Muscle layer of duodenum (tissue), 2 donors: ENCODE measurements at regions not wholly inside any gene's neighbourhood (a gene's known extent, or its start where the extent isn't known, plus 50 kb on each side); places are given as distances from the start of the nearest gene placed in this dataset.
"Not testable (repeated sequence)": the region's sequence is repeated elsewhere in the genome, so short reads cannot be mapped to it uniquely, and the experiment has no call there.

Experiments used
- H3K27ac ChIP-seq: one replicate; pipeline ENCODE4 v1.7.0; 2013; ENCODE audit warnings: mild to moderate bottlenecking, low read length
- H3K27me3 ChIP-seq: one replicate; pipeline ENCODE4 v1.7.0; 2013; ENCODE audit warnings: low read depth, mild to moderate bottlenecking, control low read depth, low read length
- H3K36me3 ChIP-seq, 2 donors: one replicate each; pipeline ENCODE4 v1.7.0; 2013; ENCODE audit warnings: low read length in 2 of 2, control low read depth in 1 of 2, mild to moderate bottlenecking in 1 of 2; ENCODE audit not compliant: insufficient read depth in 2 of 2, control insufficient read depth in 1 of 2
- H3K4me1 ChIP-seq, 2 donors: one replicate each; pipeline ENCODE4 v1.7.0; 2013; ENCODE audit warnings: low read length in 2 of 2, mild to moderate bottlenecking in 2 of 2, control low read depth in 1 of 2, moderate library complexity in 1 of 2; ENCODE audit not compliant: insufficient read depth in 2 of 2, control insufficient read depth in 1 of 2
- H3K4me3 ChIP-seq, 2 donors: one replicate each; pipeline ENCODE4 v1.7.0; 2013; ENCODE audit warnings: low read length in 2 of 2, low read depth in 1 of 2, mild to moderate bottlenecking in 1 of 2
- H3K9me3 ChIP-seq, 2 donors: one replicate each; pipeline ENCODE4 v1.7.0; 2013; ENCODE audit warnings: low read length in 2 of 2, control low read depth in 1 of 2, mild to moderate bottlenecking in 1 of 2; ENCODE audit not compliant: control insufficient read depth in 1 of 2
- donor health status: healthy.

DNA sequence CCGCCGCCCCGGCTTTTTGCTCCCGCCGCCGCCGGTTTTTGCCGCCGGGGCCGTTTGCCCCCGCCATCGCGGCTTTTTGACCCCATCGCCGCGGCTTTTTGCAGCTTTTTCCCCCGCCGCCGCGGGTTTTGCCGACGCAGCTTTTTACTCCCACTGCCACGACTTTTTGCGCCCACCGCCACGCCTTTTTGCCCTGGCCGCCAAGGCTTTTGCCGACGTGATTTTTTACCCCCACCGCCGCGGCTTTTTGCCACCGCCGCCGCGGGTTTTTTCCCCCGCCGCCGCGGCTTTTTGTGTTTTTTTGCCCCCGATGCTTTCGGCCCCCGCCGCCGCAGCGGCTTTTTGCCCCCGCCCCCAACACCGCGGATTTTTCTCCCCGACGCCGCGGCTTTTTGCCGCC, 5001.9 kb upstream of the OR11H1 start:
- not testable (repeated sequence) for H3K4me3 ChIP-seq, H3K4me1 ChIP-seq, H3K27ac ChIP-seq, H3K9me3 ChIP-seq, H3K36me3 ChIP-seq, H3K27me3 ChIP-seq

DNA sequence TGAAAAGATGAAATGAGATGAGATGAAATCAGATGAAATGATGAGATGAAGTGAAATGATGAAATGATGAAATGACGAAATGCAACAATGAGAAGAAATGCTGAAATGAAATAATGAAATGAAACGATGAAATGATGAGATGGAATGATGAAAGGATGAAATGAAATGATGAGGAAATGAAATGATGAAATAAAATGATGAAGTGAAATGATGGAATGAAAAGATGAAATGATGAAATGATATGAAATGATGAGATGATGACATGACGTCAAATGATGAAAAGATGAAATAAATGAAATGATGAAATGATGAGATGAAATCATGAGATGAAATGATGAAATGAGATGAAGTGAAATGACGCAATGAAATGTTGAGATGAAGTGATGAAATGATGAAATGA, 4996.9 kb upstream of the OR11H1 start:
- H3K4me3 ChIP-seq, H3K36me3 ChIP-seq, H3K9me3 ChIP-seq, H3K4me1 ChIP-seq, H3K27ac ChIP-seq, H3K27me3 ChIP-seq: not testable (repeated sequence)

DNA sequence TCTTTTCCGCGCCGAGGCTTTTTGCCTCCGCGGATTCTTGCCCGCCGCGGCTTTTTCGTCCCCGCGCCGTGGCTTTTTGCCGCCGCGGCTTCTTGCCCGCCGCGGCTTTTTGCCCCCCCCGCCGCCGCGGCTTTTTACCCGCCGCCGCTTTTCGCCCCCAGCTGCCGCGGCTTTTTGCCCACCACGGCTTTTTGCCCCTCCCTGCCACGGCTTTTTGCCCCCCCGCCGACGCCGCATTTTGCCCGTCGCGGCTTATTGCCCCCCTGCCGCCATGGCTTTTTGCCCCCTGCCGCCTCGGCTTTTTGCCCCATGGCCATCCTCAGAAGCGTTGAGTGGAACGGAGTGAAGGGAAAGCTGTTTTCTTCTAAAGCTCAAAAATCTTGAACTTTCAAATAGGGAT, 4955.5 kb upstream of the OR11H1 start:
- not testable (repeated sequence) for H3K4me1 ChIP-seq, H3K4me3 ChIP-seq, H3K27me3 ChIP-seq, H3K9me3 ChIP-seq, H3K27ac ChIP-seq, H3K36me3 ChIP-seq

DNA sequence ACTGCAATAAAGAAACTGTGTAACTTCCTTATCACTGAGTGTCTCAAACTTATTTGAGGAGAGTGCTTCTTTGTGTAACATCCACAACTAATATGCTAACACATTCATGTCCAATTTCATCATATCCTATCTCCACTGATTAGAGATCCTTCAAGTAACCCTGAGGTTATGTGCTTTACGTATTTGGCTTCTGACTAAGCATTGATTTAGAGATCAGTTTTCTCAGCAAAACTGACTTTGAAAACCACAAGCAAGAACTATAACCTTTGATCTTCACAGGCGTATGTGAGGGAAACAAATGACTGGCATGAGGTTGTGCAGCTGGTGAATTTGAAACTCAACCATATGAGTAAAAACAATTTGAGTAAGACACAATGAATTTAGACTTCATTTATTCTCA, 4926.9 kb upstream of the OR11H1 start:
- H3K4me1 ChIP-seq, H3K27ac ChIP-seq, H3K27me3 ChIP-seq, H3K36me3 ChIP-seq, H3K4me3 ChIP-seq, H3K9me3 ChIP-seq: not testable (repeated sequence)

DNA sequence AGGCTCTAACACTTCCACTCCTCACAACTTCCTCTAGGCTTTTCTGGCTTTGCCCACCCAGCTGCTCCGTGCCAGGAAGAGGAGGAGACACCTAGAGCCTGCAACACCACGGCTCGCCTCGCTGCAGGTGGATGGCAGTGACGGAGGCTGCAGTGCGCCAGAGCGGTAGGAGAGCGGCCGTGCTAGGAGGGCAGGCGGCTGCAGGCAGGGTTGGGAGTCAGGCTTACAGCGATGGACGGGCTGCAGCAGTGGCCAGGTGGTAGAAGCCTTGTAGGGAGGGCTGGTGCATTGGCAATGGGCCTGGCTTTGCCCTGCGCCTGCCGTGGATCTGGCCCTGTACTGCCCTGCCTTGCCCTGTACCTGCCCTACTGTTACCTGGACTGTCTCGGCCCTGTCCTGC, 4896.0 kb upstream of the OR11H1 start:
- H3K27me3 ChIP-seq, H3K27ac ChIP-seq, H3K36me3 ChIP-seq, H3K4me3 ChIP-seq, H3K9me3 ChIP-seq, H3K4me1 ChIP-seq: not testable (repeated sequence)

- H3K4me1 ChIP-seq, H3K9me3 ChIP-seq, H3K4me3 ChIP-seq, H3K36me3 ChIP-seq, H3K27me3 ChIP-seq, H3K27ac ChIP-seq: not testable (repeated sequence)
Observed at GRCh38 chr22:10635341-10635740, 4892.7 kb upstream of the OR11H1 start.

DNA sequence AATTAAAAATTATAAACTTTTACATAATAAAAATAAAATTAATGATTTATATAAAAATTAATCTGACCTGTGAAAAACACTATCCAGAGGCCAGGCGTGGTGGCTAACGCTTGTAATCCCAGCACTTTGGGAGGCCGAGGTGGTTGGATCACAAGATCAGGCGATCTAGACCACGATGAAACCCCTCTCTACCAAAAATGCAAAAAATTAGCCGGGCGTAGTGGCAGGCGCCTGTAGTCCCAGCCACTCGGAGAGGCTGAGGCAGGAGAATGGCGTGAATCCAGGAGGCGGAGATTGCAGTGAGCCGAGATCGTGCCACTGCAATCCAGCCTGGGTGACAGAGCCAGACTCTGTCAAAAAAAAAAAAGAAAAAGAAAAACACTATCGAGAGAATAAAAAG, 4865.2 kb upstream of the OR11H1 start:
- H3K27ac ChIP-seq, H3K4me1 ChIP-seq, H3K9me3 ChIP-seq: not testable (repeated sequence)

GRCh38 chr22:10673065-10673464, 4854.9 kb upstream of the OR11H1 start:
- not testable (repeated sequence) for H3K27me3 ChIP-seq, H3K9me3 ChIP-seq, H3K27ac ChIP-seq, H3K4me3 ChIP-seq, H3K36me3 ChIP-seq, H3K4me1 ChIP-seq

More for the DNA sequence above, 4865.2 kb upstream of the OR11H1 start:
- H3K36me3 ChIP-seq, H3K4me3 ChIP-seq, H3K27me3 ChIP-seq: not testable (repeated sequence)

DNA sequence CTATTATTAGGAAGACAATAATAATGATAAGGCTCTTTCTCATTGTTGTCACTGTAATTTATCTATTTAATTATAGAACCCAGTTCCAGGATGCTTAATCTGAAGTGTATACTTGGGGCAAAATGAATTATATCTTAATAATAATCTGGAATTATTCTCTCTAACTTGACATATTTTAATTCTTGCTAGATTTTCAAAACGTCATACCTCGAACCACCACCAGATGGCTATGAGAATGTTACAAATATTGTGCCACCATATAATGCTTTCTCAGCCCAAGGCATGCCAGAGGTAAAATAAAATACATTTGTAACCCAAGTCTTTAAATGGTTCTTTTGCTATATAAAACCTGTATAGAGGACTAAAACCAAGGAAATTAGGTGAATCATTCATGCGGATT, 4849.3 kb upstream of the OR11H1 start:
- H3K27me3 ChIP-seq, H3K4me1 ChIP-seq, H3K9me3 ChIP-seq, H3K4me3 ChIP-seq, H3K36me3 ChIP-seq, H3K27ac ChIP-seq: not testable (repeated sequence)

GRCh38 chr22:10685436-10685835, 4842.6 kb upstream of the OR11H1 start:
- not testable (repeated sequence) for H3K9me3 ChIP-seq, H3K4me1 ChIP-seq, H3K27me3 ChIP-seq, H3K4me3 ChIP-seq, H3K27ac ChIP-seq, H3K36me3 ChIP-seq

- H3K27me3 ChIP-seq, H3K4me1 ChIP-seq, H3K27ac ChIP-seq, H3K4me3 ChIP-seq, H3K36me3 ChIP-seq, H3K9me3 ChIP-seq: not testable (repeated sequence)
Observed at GRCh38 chr22:10687256-10687655, 4840.7 kb upstream of the OR11H1 start.

DNA sequence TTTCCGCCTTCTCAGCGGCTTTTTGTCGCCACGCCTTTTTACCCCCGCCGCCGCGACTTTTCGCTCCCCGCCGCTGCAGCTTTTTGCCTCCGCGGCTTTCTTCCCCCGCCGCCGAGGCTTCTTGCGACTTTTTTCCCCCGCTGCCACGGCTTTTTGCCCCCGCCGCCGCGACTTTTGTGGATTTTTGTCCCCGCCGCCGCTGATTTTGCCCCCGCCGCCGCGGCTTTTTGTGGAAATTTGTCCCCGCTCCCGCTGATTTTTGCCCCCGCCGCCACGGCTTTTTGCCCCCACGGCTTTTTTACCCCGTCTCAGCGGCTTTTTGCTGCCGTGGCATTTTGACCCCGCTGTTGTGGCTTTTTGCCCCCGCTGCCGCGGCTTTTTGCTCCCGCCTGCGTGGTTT, 4829.2 kb upstream of the OR11H1 start:
- H3K4me1 ChIP-seq, H3K36me3 ChIP-seq, H3K27me3 ChIP-seq, H3K27ac ChIP-seq, H3K9me3 ChIP-seq: not testable (repeated sequence)
- H3K4me3 ChIP-seq = peak overlapping the region in 1 of 2 donors; percentile 28
